CD14-positive monocyte (primary cell): ENCODE measurements at regions not wholly inside any gene's neighbourhood (a gene's known extent, or its start where the extent isn't known, plus 50 kb on each side); places are given as distances from the start of the nearest gene placed in this dataset.

Experiments used
- DNase-seq, 3 donors: peaks; one replicate each; pipeline ENCODE4 v3.0.0-alpha.2; 2011 to 2022
- H2AFZ ChIP-seq: 2 replicates; pipeline ENCODE4 v1.6.0; 2012; ENCODE audit warnings: mild to moderate bottlenecking, low read depth, low read length, inconsistent platforms; ENCODE audit not compliant: insufficient read depth, poor library complexity, severe bottlenecking
- H3K27ac ChIP-seq, 2 donors: 1 replicate in 1 of 2; 2 replicates in 1 of 2; pipeline ENCODE4 v1.5.1; 2012 to 2013; ENCODE audit warnings: low read length in 2 of 2, control low read depth in 1 of 2, inconsistent platforms in 1 of 2, low read depth in 1 of 2, mild to moderate bottlenecking in 1 of 2
- H3K27me3 ChIP-seq, 2 donors: one replicate each; pipeline versions ENCODE4 v1.6.0 to v1.6.1; 2011 to 2013; ENCODE audit warnings: low read length in 2 of 2; ENCODE audit not compliant: control insufficient read depth in 2 of 2, insufficient read depth in 2 of 2
- H3K36me3 ChIP-seq, 2 donors: replicated peaks in 1 of 2; 1 replicate in 1 of 2; 2 replicates in 1 of 2; pipeline versions ENCODE4 v1.5.1 to v1.6.1; 2012 to 2013; ENCODE audit warnings: low read length in 2 of 2, control low read depth in 1 of 2, inconsistent platforms in 1 of 2, mild to moderate bottlenecking in 1 of 2; ENCODE audit not compliant: insufficient read depth in 2 of 2, control insufficient read depth in 1 of 2
- H3K4me1 ChIP-seq, 2 donors: 1 replicate in 1 of 2; 2 replicates in 1 of 2; pipeline versions ENCODE4 v1.5.1 to v1.6.1; 2012 to 2013; ENCODE audit warnings: low read length in 2 of 2, control low read depth in 1 of 2, inconsistent platforms in 1 of 2, mild to moderate bottlenecking in 1 of 2, moderate library complexity in 1 of 2; ENCODE audit not compliant: insufficient read depth in 2 of 2, control insufficient read depth in 1 of 2
- H3K4me2 ChIP-seq: replicated peaks from 2 replicates; pipeline ENCODE3; 2012; ENCODE audit warnings: low read length, moderate library complexity, mild to moderate bottlenecking; ENCODE audit not compliant: poor library complexity, severe bottlenecking; ENCODE audit errors: extremely low read depth
- H3K4me3 ChIP-seq, 3 experiments: fragments of 200-600 bp in 1 of 3; sonication (generic) in 1 of 3; replicated peaks in 1 of 3; 1 replicate in 2 of 3; 2 replicates in 1 of 3; pipeline ENCODE4 v1.5.1; 2011 to 2013; ENCODE audit warnings: low read length in 3 of 3, mild to moderate bottlenecking in 3 of 3, control low read depth in 2 of 3, low read depth in 2 of 3, inconsistent platforms in 1 of 3, moderate library complexity in 1 of 3
- H3K79me2 ChIP-seq: 2 replicates; pipeline ENCODE4 v1.6.0; 2012; ENCODE audit warnings: mild to moderate bottlenecking, control low read depth, inconsistent platforms, low read length, moderate library complexity; ENCODE audit not compliant: insufficient read depth
- H3K9ac ChIP-seq: 2 replicates; pipeline ENCODE4 v1.6.0; 2017; ENCODE audit warnings: low read length, mild to moderate bottlenecking; ENCODE audit not compliant: insufficient read depth, poor library complexity, severe bottlenecking
- H3K9me3 ChIP-seq, 2 donors: replicated peaks in 1 of 2; 1 replicate in 1 of 2; 2 replicates in 1 of 2; pipeline versions ENCODE4 v1.5.1 to v1.6.1; 2012 to 2013; ENCODE audit warnings: low read length in 2 of 2, control low read depth in 1 of 2; ENCODE audit not compliant: control insufficient read depth in 1 of 2, insufficient read depth in 1 of 2
- H4K20me1 ChIP-seq: 2 replicates; pipeline ENCODE4 v1.6.0; 2012; ENCODE audit warnings: mild to moderate bottlenecking, low read length, control low read depth, moderate library complexity; ENCODE audit not compliant: insufficient read depth
- H3K27ac Mint-ChIP-seq, 7 donors: one replicate each; pipeline ENCODE4 v1.8.0; 2020; ENCODE audit warnings: mild to moderate bottlenecking in 7 of 7, mixed read lengths in 7 of 7, moderate library complexity in 6 of 7, inconsistent platforms in 2 of 7
- H3K27me3 Mint-ChIP-seq, 3 donors: one replicate each; pipeline ENCODE4 v1.8.0; 2021 to 2022; ENCODE audit warnings: low read depth in 3 of 3, mild to moderate bottlenecking in 3 of 3, mixed read lengths in 3 of 3, moderate library complexity in 3 of 3, inconsistent platforms in 1 of 3
- H3K36me3 Mint-ChIP-seq, 2 donors: one replicate each; pipeline ENCODE4 v1.8.0; 2020; ENCODE audit warnings: mixed read lengths in 2 of 2, inconsistent platforms in 1 of 2, mild to moderate bottlenecking in 1 of 2
- H3K4me1 Mint-ChIP-seq: one replicate; pipeline ENCODE4 v1.8.0; 2020; ENCODE audit warnings: mild to moderate bottlenecking, mixed read lengths
- H3K4me3 Mint-ChIP-seq, 2 donors: one replicate each; pipeline ENCODE4 v1.8.0; 2020; ENCODE audit warnings: mild to moderate bottlenecking in 2 of 2, mixed read lengths in 2 of 2, moderate library complexity in 1 of 2
- H3K9me3 Mint-ChIP-seq, 7 donors: one replicate each; pipeline ENCODE4 v1.8.0; 2020 to 2022; ENCODE audit warnings: mixed read lengths in 7 of 7, mild to moderate bottlenecking in 6 of 7, moderate library complexity in 6 of 7, inconsistent platforms in 2 of 7
- WGBS: methylation state at CpG from one replicate; pipeline ENCODE4 v1.1.5; 2013; ENCODE audit warnings: missing lambda C conversion rate; ENCODE audit not compliant: insufficient coverage; 5-methylcytosine and 5-hydroxymethylcytosine counted together
- intact Hi-C, 2 donors: fragments of 100-400 bp; cut with micrococcal nuclease; formaldehyde crosslinking; loops; one replicate each; pipeline versions ENCODE4 v1.15.0 to v1.15.1; 2023
- TF ChIP-seq, protein P1 (sequence below): fragments of 200-600 bp; IDR thresholded peaks from one replicate; pipeline ENCODE4 v1.8.0; 2022; ENCODE audit warnings: antibody characterized with exemption, mild to moderate bottlenecking

DNA sequence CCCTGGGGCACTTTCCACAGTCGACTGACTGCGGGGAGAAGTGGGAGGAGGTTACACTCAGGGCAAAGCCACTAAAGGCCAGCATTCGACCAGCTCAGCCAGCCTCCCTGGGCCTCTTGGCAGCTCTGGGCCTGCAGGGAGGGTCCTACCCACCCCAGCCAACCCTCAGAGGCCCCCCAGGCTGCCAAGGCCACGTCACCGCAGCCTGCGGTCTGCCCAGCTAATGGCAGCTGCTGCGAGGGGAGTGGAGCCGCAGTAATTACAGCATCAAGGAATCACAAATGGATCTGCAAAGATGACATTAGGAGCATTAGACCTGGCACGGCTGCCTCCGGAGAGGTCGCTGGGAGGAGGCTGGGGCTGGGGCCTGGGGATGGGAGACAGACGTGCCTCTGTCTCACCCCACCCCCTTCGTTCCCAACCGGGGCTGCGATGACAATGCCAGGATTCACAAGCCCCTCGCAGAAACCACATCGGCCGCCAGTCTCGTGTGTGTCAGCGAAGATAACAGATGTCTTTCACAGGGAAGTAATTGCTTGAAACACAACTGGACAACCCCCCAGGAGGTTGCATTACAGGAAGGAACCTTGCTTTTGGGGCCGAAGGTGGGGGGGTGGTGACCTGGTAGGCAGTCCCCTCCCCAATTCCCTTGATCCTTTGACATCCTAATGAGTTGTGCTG, 367.6 kb downstream of the BCOR start:
- H3K4me3 Mint-ChIP-seq: no peak overlapping the region
- H3K4me2 ChIP-seq: peak overlapping the region; percentile 22
- intact Hi-C loops: loop anchor here in 1 of 2 donors (10.0 kb wide), 2 partner anchors 65 to 95 kb away; no protein-coding TSS in a partner anchor

DNA sequence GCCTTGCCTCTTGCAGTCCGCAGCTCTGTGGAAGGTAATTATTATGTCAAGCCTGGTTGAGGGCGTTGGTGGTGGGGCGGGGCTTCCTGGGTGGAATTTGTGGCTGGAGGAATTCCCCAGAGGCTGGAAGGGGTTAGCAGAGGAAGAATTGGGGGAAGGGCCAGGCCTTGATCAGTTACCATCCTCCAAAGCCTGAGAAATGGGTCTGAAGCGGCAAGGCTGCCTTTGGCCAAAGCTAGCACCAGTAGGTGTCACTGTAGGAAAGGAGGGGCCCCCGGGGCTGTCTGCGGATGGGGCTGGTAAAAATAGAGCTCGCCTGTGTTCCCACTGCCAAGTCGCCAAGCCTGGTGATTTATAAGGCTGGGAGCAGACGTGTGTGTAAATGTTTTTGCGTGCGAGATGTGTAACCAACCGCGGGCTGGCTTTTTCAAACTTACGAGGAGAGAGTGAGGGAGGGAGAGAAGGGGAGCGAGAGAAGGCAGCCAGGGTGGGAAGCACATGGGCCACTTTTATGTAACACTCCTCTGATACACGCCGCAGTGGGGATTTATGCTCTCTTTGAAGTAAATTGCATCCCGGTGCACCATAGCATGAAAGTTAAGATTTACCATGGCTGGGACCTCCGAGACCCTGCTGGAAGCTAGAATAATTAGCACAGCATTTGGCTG, 367.0 kb downstream of the BCOR start:
- Mint-ChIP-seq H3K36me3 (no peaks in the 10 kb centered on the region), H3K4me1 (peaks cover 23% of the 10 kb centered on the region), H3K27ac (peak overlapping the region in 1 of 7 donors; percentile 87), H3K9me3 (peaks cover 0 to 14% (median 4%) of the 10 kb centered on the region in 7 donors), H3K4me3 (peak overlapping the region; percentile 42 to 80), H3K27me3 (peaks cover 0 to 8% (median 7%) of the 10 kb centered on the region in 3 donors)
- peaks cover 7 to 9% of the 10 kb centered on the region in 2 donors for H3K9me3 ChIP-seq
- H3K36me3 ChIP-seq: no peaks in the 10 kb centered on the region
- no peaks in the 10 kb centered on the region for H3K79me2 ChIP-seq
- H3K4me2 ChIP-seq: peak overlapping the region; percentile 22
- no peak overlapping the region for H3K27ac ChIP-seq
- 6% methylated on average over 7 of the region's 19 CpGs for WGBS
- intact Hi-C loops: loop anchor here in 1 of 2 donors (10.0 kb wide), 2 partner anchors 64 to 94 kb away; no protein-coding TSS in a partner anchor
- peak overlapping the region; percentile 50 for H2AFZ ChIP-seq
- DNase-seq: peak; percentile 32 to 53 (median 42)
- no peak overlapping the region for H3K9ac ChIP-seq
- H3K27me3 ChIP-seq: peaks cover 0 to 2% of the 10 kb centered on the region in 2 donors
- peak overlapping the region in 1 of 3 experiments; percentile 28 for H3K4me3 ChIP-seq
- TF ChIP-seq, protein P1, sequence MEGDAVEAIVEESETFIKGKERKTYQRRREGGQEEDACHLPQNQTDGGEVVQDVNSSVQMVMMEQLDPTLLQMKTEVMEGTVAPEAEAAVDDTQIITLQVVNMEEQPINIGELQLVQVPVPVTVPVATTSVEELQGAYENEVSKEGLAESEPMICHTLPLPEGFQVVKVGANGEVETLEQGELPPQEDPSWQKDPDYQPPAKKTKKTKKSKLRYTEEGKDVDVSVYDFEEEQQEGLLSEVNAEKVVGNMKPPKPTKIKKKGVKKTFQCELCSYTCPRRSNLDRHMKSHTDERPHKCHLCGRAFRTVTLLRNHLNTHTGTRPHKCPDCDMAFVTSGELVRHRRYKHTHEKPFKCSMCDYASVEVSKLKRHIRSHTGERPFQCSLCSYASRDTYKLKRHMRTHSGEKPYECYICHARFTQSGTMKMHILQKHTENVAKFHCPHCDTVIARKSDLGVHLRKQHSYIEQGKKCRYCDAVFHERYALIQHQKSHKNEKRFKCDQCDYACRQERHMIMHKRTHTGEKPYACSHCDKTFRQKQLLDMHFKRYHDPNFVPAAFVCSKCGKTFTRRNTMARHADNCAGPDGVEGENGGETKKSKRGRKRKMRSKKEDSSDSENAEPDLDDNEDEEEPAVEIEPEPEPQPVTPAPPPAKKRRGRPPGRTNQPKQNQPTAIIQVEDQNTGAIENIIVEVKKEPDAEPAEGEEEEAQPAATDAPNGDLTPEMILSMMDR: peak; percentile 60
- no peaks in the 10 kb centered on the region for H4K20me1 ChIP-seq
- peaks cover 19 to 25% of the 10 kb centered on the region in 2 donors for H3K4me1 ChIP-seq

More for the DNA sequence above, 367.6 kb downstream of the BCOR start:
- 4% methylated on average over 4 of the region's 21 CpGs for WGBS
- Histone ChIP-seq H3K9me3 (peaks cover 7 to 9% of the 10 kb centered on the region in 2 donors), H3K27me3 (peaks cover 0 to 2% of the 10 kb centered on the region in 2 donors), H4K20me1 (no peaks in the 10 kb centered on the region), H3K36me3 (no peaks in the 10 kb centered on the region), H3K27ac (no peak overlapping the region), H3K4me3 (no peak overlapping the region), H3K79me2 (no peaks in the 10 kb centered on the region), H3K4me1 (peaks cover 21 to 31% of the 10 kb centered on the region in 2 donors), H2AFZ (no peak overlapping the region), H3K9ac (no peak overlapping the region)
- Mint-ChIP-seq H3K27me3 (peaks cover 0 to 12% (median 7%) of the 10 kb centered on the region in 3 donors), H3K4me1 (peaks cover 23% of the 10 kb centered on the region), H3K36me3 (no peaks in the 10 kb centered on the region), H3K9me3 (peaks cover 0 to 14% (median 4%) of the 10 kb centered on the region in 7 donors), H3K27ac (no peak overlapping the region)
- no peak for DNase-seq
- TF ChIP-seq, protein P1: no peak
